Left ventricle myocardium inferior (tissue), 1 donor: ENCODE measurements at regions not wholly inside any gene's neighbourhood (a gene's known extent, or its start where the extent isn't known, plus 50 kb on each side); places are given as distances from the start of the nearest gene placed in this dataset.

Source experiments
- DNase-seq: peaks from one replicate; pipeline ENCODE4 v3.0.0-alpha.2; 2020
- H3K27ac ChIP-seq: fragments of 200-600 bp; replicated peaks from 2 replicates; pipeline ENCODE4 v1.8.0; 2021
- H3K27me3 ChIP-seq: fragments of 200-600 bp; 2 replicates; pipeline ENCODE4 v1.8.0; 2021; ENCODE audit warnings: low read depth
- H3K36me3 ChIP-seq: fragments of 200-600 bp; 2 replicates; pipeline ENCODE4 v1.8.0; 2021
- H3K4me1 ChIP-seq: fragments of 200-600 bp; 2 replicates; pipeline ENCODE4 v1.8.0; 2021
- H3K4me3 ChIP-seq: fragments of 200-600 bp; 2 replicates; pipeline ENCODE4 v1.8.0; 2021; ENCODE audit warnings: mild to moderate bottlenecking, moderate library complexity
- H3K9me3 ChIP-seq: fragments of 200-600 bp; replicated peaks from 2 replicates; pipeline ENCODE4 v1.8.0; 2021
- intact Hi-C: fragments of 100-400 bp; cut with micrococcal nuclease; formaldehyde crosslinking; loops from one replicate; pipeline ENCODE4 v1.11.0; 2022
- TF ChIP-seq, protein P1 (sequence below): fragments of 200-600 bp; IDR thresholded peaks from 2 replicates; pipeline ENCODE4 v1.8.0; 2021; ENCODE audit warnings: antibody characterized with exemption, mild to moderate bottlenecking, borderline replicate concordance
- donor health status: DM: no; HTN: yes; CAD: no; lungs with severe emphysema.

DNA sequence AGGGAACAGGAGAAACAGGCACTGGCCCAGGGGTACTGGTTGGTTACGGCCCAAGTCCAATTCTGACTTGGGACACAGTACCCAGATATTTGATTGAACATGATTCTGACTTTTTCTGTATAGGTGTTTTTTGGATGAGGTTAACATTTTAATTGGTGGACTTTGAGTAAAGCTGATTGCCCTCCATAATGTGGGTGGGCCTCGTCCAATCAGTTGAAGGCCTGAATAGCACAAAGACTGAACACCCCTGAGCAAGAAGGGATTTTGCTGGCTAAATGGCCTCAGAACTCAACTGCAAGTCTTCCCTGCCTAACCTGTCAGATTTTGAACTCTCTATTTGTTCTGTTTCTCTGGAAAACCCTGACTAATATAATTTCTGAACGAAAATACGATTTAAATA, 222.6 kb downstream of the TEX36 start:
- Histone ChIP-seq H3K36me3 (no peaks in the 10 kb centered on the region), H3K4me1 (no peaks in the 10 kb centered on the region), H3K4me3 (no peak overlapping the region), H3K27me3 (peaks cover 49% of the 10 kb centered on the region), H3K27ac (no peak overlapping the region), H3K9me3 (no peaks in the 10 kb centered on the region)
- intact Hi-C loops: no loop called here
- DNase-seq: no peak
- TF ChIP-seq, protein P1, sequence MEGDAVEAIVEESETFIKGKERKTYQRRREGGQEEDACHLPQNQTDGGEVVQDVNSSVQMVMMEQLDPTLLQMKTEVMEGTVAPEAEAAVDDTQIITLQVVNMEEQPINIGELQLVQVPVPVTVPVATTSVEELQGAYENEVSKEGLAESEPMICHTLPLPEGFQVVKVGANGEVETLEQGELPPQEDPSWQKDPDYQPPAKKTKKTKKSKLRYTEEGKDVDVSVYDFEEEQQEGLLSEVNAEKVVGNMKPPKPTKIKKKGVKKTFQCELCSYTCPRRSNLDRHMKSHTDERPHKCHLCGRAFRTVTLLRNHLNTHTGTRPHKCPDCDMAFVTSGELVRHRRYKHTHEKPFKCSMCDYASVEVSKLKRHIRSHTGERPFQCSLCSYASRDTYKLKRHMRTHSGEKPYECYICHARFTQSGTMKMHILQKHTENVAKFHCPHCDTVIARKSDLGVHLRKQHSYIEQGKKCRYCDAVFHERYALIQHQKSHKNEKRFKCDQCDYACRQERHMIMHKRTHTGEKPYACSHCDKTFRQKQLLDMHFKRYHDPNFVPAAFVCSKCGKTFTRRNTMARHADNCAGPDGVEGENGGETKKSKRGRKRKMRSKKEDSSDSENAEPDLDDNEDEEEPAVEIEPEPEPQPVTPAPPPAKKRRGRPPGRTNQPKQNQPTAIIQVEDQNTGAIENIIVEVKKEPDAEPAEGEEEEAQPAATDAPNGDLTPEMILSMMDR: no peak

DNA sequence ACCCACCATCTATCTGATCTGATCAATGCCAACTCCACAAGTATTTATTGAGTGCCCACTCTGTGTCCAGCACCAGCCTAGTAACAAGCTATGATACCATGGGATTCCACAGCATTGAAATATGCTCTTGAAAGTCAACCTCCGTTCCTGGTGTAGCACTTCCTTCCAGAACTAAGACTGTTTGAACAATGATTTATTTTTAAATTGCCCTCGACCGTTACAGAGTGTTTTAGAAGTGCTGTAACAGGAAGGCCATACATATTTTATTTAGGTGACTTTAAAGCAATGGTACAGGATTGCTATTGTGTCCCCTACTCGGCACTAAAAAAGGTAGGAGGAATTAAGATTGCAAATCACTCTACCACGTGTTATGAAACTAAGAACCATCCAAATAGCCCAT, 225.6 kb downstream of the TEX36 start:
- H3K36me3 ChIP-seq: no peaks in the 10 kb centered on the region
- no peaks in the 10 kb centered on the region for H3K4me1 ChIP-seq
- no peak for DNase-seq
- TF ChIP-seq, protein P1: no peak
- H3K9me3 ChIP-seq: no peaks in the 10 kb centered on the region
- no peak overlapping the region for H3K27ac ChIP-seq
- H3K4me3 ChIP-seq: no peak overlapping the region
- H3K27me3 ChIP-seq: peaks cover 64% of the 10 kb centered on the region
- intact Hi-C loops: no loop called here

DNA sequence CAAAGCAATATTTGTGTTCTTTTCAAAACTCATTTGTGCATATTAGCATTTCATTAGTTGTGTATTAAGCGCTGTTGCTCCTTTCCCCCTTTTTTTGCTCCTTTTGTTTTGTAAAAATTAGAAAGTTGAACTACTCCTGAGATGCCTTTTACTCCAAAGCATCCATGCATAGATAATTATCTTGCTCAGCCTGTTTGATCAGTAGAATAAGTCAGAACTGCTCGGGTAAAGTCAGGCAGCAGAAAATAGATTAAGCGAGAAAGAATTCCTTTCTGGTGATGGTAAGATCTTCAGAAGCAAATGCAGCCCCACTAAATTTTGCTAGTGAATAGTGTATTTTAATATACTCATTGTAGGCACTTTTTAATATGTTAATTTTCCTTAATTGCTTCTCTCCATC, 227.1 kb downstream of the TEX36 start:
- TF ChIP-seq, protein P1: no peak
- Histone ChIP-seq H3K4me1 (no peaks in the 10 kb centered on the region), H3K4me3 (no peak overlapping the region), H3K36me3 (no peaks in the 10 kb centered on the region), H3K27ac (no peak overlapping the region), H3K27me3 (peaks cover 55% of the 10 kb centered on the region), H3K9me3 (no peaks in the 10 kb centered on the region)
- intact Hi-C loops: no loop called here
- no peak for DNase-seq

DNA sequence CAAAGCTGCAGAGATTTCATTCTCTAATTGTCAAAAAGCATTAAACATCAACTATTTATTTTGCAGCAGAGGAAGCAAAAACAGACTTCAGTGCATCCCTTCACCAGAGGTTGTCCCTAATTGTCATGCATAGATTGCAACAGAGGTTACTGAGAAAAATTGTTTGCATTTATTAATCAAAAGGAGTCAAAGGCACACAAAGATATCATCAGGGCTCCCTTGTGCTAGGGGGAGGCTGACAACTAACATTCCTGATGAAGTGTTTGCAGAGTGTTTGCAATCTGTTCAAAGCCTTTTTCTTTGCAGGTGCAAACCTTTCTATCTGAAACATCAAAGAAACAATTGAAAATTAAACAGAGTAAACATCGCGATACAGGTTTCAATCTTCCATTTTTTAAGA, 227.5 kb downstream of the TEX36 start:
- no peak overlapping the region for H3K4me3 ChIP-seq
- peaks cover 59% of the 10 kb centered on the region for H3K27me3 ChIP-seq
- H3K4me1 ChIP-seq: no peaks in the 10 kb centered on the region
- H3K9me3 ChIP-seq: no peaks in the 10 kb centered on the region
- intact Hi-C loops: no loop called here
- TF ChIP-seq, protein P1: no peak
- H3K36me3 ChIP-seq: no peaks in the 10 kb centered on the region
- no peak for DNase-seq
- no peak overlapping the region for H3K27ac ChIP-seq

DNA sequence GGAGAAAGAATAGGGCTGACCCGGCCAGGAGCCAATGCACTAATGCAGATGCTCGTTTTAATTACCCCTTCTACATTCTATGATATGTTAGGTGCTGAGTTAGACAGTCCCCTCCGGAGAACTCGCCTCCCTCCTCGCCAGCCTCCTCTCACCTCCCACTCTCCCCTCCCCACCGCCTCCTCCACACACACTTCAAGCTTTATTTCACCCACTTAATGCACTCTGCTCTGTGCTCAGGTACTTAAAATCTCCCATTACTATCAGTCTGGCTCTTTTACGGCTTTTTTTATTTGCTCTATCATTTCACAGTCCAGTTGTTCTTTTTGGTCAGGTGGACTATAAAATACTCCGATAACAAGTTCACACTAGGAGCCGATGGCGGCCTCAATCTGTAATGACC, 231.6 kb downstream of the TEX36 start:
- no peaks in the 10 kb centered on the region for H3K4me1 ChIP-seq
- H3K4me3 ChIP-seq: no peak overlapping the region
- no peak overlapping the region for H3K27ac ChIP-seq
- TF ChIP-seq, protein P1: no peak
- H3K36me3 ChIP-seq: no peaks in the 10 kb centered on the region
- intact Hi-C loops: no loop called here
- no peaks in the 10 kb centered on the region for H3K9me3 ChIP-seq
- H3K27me3 ChIP-seq: peaks cover 53% of the 10 kb centered on the region
- no peak for DNase-seq

DNA sequence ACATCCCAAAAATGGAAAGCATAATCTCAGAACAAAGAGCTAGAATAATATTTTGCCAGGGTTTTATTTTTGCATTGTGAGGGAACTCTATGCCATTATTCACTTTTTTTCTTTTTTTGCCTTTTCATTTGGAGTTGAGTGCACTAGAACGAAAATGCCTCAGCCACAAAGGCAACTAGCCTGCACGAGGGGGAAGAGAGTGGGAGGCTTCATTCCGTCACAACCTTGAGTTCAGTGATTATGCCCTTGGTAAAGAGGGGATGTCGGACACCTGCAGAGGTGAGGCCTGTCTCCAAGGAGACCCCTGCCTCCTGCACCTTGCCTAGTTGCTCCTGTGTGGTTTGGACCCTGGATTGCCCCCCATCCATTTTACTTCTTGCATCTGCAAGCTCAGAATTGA, 232.7 kb downstream of the TEX36 start:
- Histone ChIP-seq H3K4me3 (no peak overlapping the region), H3K27me3 (peaks cover 42% of the 10 kb centered on the region), H3K36me3 (no peaks in the 10 kb centered on the region), H3K4me1 (no peaks in the 10 kb centered on the region), H3K9me3 (no peaks in the 10 kb centered on the region), H3K27ac (no peak overlapping the region)
- TF ChIP-seq, protein P1: no peak
- no peak for DNase-seq
- intact Hi-C loops: no loop called here
